Transverse colon (tissue), 4 donors: ENCODE measurements at regions not wholly inside any gene's neighbourhood (a gene's known extent, or its start where the extent isn't known, plus 50 kb on each side); places are given as distances from the start of the nearest gene placed in this dataset.

Experiments
- DNase-seq: peaks from one replicate; pipeline ENCODE4 v3.0.0-alpha.2; 2019
- H3K27ac ChIP-seq, 4 donors: fragments of 200-600 bp; sonication (generic); 2 replicates each; pipeline ENCODE4 v1.5.1; 2016 to 2018; ENCODE audit warnings: inconsistent platforms in 4 of 4
- H3K27me3 ChIP-seq: fragments of 200-600 bp; sonication (generic); 2 replicates; pipeline ENCODE4 v1.5.1; 2017; ENCODE audit warnings: inconsistent platforms
- H3K36me3 ChIP-seq, 4 donors: fragments of 200-600 bp; sonication (generic); 2 replicates each; pipeline ENCODE4 v1.5.1; 2017 to 2019; ENCODE audit warnings: inconsistent platforms in 4 of 4
- H3K4me1 ChIP-seq, 4 donors: fragments of 200-600 bp; sonication (generic); 2 replicates each; pipeline ENCODE4 v1.5.1; 2017 to 2020; ENCODE audit warnings: inconsistent platforms in 4 of 4
- H3K4me3 ChIP-seq, 4 donors: fragments of 200-600 bp; sonication (generic); 1 replicate in 1 of 4; 2 replicates in 3 of 4; pipeline versions ENCODE4 v1.5.1 to v1.6.1; 2017 to 2019; ENCODE audit warnings: inconsistent platforms in 4 of 4
- H3K9me3 ChIP-seq, 2 donors: fragments of 200-600 bp; sonication (generic); 2 replicates each; pipeline ENCODE4 v1.5.1; 2017 to 2019; ENCODE audit warnings: inconsistent platforms in 2 of 2
- EP300 ChIP-seq: sonication (generic); formaldehyde crosslinking; IDR thresholded peaks from one replicate; pipeline ENCODE4 v1.6.1; 2017; ENCODE audit warnings: antibody characterized with exemption, low read depth
- POLR2A ChIP-seq: fragments of 450-650 bp; IDR thresholded peaks from one replicate; pipeline ENCODE4 v1.6.1; 2016; ENCODE audit warnings: antibody characterized with exemption, mild to moderate bottlenecking, moderate library complexity
- POLR2AphosphoS5 ChIP-seq, 3 donors: sonication (generic); formaldehyde crosslinking; IDR thresholded peaks; one replicate each; pipeline ENCODE4 v1.6.1; 2016; ENCODE audit warnings: antibody characterized with exemption in 3 of 3
- WGBS, 2 donors: methylation state at CpG; one replicate each; pipeline ENCODE4 v1.1.5; 2018; ENCODE audit warnings: low coverage in 1 of 2; 5-methylcytosine and 5-hydroxymethylcytosine counted together
- in situ Hi-C, 4 donors: fragments of 200-750 bp; cut with MboI; loops; one replicate each; pipeline versions ENCODE4 v1.15.0 to v1.15.1; 2017; ENCODE audit warnings: low sequenced_read_pairs in 3 of 4, low pct_ligation_motif_present in 1 of 4, low pct_unique_long_range_greater_than_20kb in 1 of 4
- intact Hi-C: fragments of 100-400 bp; cut with DNase I; formaldehyde crosslinking; loops from one replicate; pipeline ENCODE4 v1.15.1; 2023; ENCODE audit warnings: low total_unique reads
- TF ChIP-seq, protein P1 (sequence below), 5 experiments: fragments of 200-600 bp in 3 of 5; fragments of 450-650 bp in 2 of 5; sonication (generic) in 3 of 5; IDR thresholded peaks; 1 replicate in 2 of 5; 2 replicates in 3 of 5; pipeline ENCODE4 v1.5.1; 2016 to 2017; ENCODE audit warnings: antibody characterized with exemption in 5 of 5, inconsistent platforms in 3 of 5, mild to moderate bottlenecking in 2 of 5, moderate library complexity in 1 of 5

GRCh38 chr15:62824111-62825015 lies 218.2 kb upstream of the TPM1 start:
- H3K27ac ChIP-seq: peak overlapping the region; percentile 13 to 82 (median 50)
- H3K27me3 ChIP-seq: no peaks in the 10 kb centered on the region
- peaks cover 3 to 56% (median 32%) of the 10 kb centered on the region in 4 donors for H3K4me1 ChIP-seq
- H3K36me3 ChIP-seq: peaks cover 0 to 5% (median 0%) of the 10 kb centered on the region in 4 donors
- no peaks in the 10 kb centered on the region for H3K9me3 ChIP-seq
- no peak for TF ChIP-seq POLR2AphosphoS5 (IDR thresholded peaks at IDR 0.05)
- TF ChIP-seq POLR2A: no peak
- TF ChIP-seq, protein P1, sequence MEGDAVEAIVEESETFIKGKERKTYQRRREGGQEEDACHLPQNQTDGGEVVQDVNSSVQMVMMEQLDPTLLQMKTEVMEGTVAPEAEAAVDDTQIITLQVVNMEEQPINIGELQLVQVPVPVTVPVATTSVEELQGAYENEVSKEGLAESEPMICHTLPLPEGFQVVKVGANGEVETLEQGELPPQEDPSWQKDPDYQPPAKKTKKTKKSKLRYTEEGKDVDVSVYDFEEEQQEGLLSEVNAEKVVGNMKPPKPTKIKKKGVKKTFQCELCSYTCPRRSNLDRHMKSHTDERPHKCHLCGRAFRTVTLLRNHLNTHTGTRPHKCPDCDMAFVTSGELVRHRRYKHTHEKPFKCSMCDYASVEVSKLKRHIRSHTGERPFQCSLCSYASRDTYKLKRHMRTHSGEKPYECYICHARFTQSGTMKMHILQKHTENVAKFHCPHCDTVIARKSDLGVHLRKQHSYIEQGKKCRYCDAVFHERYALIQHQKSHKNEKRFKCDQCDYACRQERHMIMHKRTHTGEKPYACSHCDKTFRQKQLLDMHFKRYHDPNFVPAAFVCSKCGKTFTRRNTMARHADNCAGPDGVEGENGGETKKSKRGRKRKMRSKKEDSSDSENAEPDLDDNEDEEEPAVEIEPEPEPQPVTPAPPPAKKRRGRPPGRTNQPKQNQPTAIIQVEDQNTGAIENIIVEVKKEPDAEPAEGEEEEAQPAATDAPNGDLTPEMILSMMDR (IDR thresholded peaks at IDR 0.05): no peak
- no peak for TF ChIP-seq EP300
- no peak for DNase-seq
- H3K4me3 ChIP-seq: no peak overlapping the region
- in situ Hi-C loops (no loop called here), intact Hi-C loops (no loop called here)
- WGBS, 2 donors: 40 to 42% methylated on average over 2 of the region's 2 CpGs

DNA sequence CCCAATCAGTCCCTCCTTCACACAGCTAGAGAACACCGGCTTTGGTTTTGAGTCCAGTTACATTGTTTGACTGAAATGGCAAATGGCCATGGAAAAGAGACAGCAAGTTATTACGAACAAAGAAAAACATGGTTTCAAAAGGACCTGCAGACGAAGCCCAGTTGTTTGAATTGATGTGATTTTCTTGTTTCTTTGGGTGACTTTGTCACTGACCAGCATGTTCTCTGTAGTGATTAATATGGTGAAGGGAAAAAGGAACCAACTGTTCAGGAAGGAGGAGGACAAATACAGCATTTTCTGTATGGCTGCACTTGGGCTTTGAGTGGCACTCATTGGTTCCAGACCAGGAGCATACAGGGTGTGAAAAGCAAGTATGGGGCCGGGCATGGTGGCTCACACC lies 217.4 kb upstream of the TPM1 start:
- Histone ChIP-seq H3K27me3 (no peaks in the 10 kb centered on the region), H3K9me3 (no peaks in the 10 kb centered on the region), H3K4me1 (peaks cover 3 to 55% (median 32%) of the 10 kb centered on the region in 4 donors), H3K4me3 (no peak overlapping the region), H3K36me3 (peaks cover 0 to 5% (median 0%) of the 10 kb centered on the region in 4 donors), H3K27ac (peak overlapping the region in 3 of 4 donors; percentile 13 to 82 (median 56))
- 95% methylated on average over 4 of the region's 4 CpGs; no CpG with 5 or more reads in 1 of the 2 donors for WGBS, 2 donors
- intact Hi-C loops (no loop called here), in situ Hi-C loops (no loop called here)
- no peak for DNase-seq
- TF ChIP-seq EP300 (no peak), POLR2A (no peak), POLR2AphosphoS5 (IDR thresholded peaks at IDR 0.05) (no peak)
- TF ChIP-seq, protein P1 (IDR thresholded peaks at IDR 0.05): no peak

GRCh38 chr15:62826561-62826960 lies 216.0 kb upstream of the TPM1 start:
- WGBS, 2 donors: 40 to 79% methylated on average over 1 of the region's 1 CpG
- TF ChIP-seq POLR2A: no peak
- TF ChIP-seq POLR2AphosphoS5 (IDR thresholded peaks at IDR 0.05): no peak
- TF ChIP-seq, protein P1 (IDR thresholded peaks at IDR 0.05): no peak
- TF ChIP-seq EP300: no peak
- peaks cover 3 to 41% (median 22%) of the 10 kb centered on the region in 4 donors for H3K4me1 ChIP-seq
- H3K9me3 ChIP-seq: no peaks in the 10 kb centered on the region
- in situ Hi-C loops (no loop called here), intact Hi-C loops (no loop called here)
- DNase-seq: no peak
- H3K4me3 ChIP-seq: no peak overlapping the region
- no peaks in the 10 kb centered on the region for H3K27me3 ChIP-seq
- H3K27ac ChIP-seq: no peak overlapping the region
- peaks cover 0 to 5% (median 0%) of the 10 kb centered on the region in 4 donors for H3K36me3 ChIP-seq

DNA sequence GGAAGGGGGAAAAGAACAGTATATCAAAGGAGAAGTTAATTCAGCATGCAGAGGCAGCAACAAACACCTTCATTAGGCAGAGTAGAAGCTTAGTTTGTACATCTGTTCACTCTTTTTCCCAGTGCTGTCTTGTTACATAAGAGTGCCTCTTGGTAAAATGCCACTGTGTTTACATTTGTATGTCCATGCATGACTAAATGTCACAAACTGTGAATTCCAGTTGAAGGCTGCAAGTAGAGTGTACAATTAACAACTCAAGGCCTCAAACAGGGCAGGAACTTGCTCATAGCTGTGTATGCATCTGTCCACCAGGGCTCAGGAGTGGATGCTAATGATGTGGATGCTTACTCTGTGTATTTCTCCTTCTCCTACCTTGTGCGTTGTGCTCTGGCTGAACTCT lies 214.2 kb upstream of the TPM1 start:
- DNase-seq: no peak
- no peak for TF ChIP-seq POLR2AphosphoS5 (IDR thresholded peaks at IDR 0.05)
- TF ChIP-seq POLR2A: no peak
- no peak for TF ChIP-seq EP300
- TF ChIP-seq, protein P1 (IDR thresholded peaks at IDR 0.05): no peak
- Histone ChIP-seq H3K27ac (no peak overlapping the region), H3K9me3 (no peaks in the 10 kb centered on the region), H3K36me3 (peaks cover 0 to 5% (median 0%) of the 10 kb centered on the region in 4 donors), H3K27me3 (no peaks in the 10 kb centered on the region), H3K4me1 (peaks cover 0 to 33% (median 12%) of the 10 kb centered on the region in 4 donors), H3K4me3 (no peak overlapping the region)
- WGBS, 2 donors: 94% methylated on average over 1 of the region's 1 CpG; no CpG with 5 or more reads in 1 of the 2 donors
- intact Hi-C loops: no loop called here
- in situ Hi-C loops: no loop called here
